HepG2 (cell line): ENCODE measurements at regions not wholly inside any gene's neighbourhood (a gene's known extent, or its start where the extent isn't known, plus 50 kb on each side); places are given as distances from the start of the nearest gene placed in this dataset.
A peak's percentile ranks its signal among the peaks of the same experiment; 100 is the strongest.

Experiments
- ARNT ChIP-seq: fragments of 450-650 bp; IDR thresholded peaks from 2 replicates; pipeline ENCODE4 v1.6.1; 2017
- ATAD3A ChIP-seq: sonication (generic); formaldehyde crosslinking; IDR thresholded peaks from 2 replicates; pipeline ENCODE4 v1.4.0; 2020; ENCODE audit warnings: missing genetic modification reagents
- CENPT ChIP-seq: sonication (generic); formaldehyde crosslinking; IDR thresholded peaks from 2 replicates; pipeline ENCODE4 v1.8.0; 2022; ENCODE audit warnings: low read depth, mild to moderate bottlenecking, moderate library complexity, missing genetic modification reagents
- HINFP ChIP-seq: sonication (generic); formaldehyde crosslinking; IDR thresholded peaks from 2 replicates; pipeline ENCODE4 v1.4.0; 2020; ENCODE audit warnings: low read depth, mild to moderate bottlenecking, missing genetic modification reagents
- KDM5A ChIP-seq: fragments of 200-600 bp; sonication (generic); IDR thresholded peaks from 2 replicates; pipeline ENCODE4 v1.7.0; 2018; ENCODE audit warnings: antibody characterized with exemption, mild to moderate bottlenecking, low read length, borderline replicate concordance
- KLF6 ChIP-seq: IDR thresholded peaks from 2 replicates; pipeline ENCODE4 v1.8.0; 2016; ENCODE audit warnings: missing biosample characterization, missing genetic modification reagents
- KMT2A ChIP-seq: sonication (generic); formaldehyde crosslinking; IDR thresholded peaks from 2 replicates; pipeline ENCODE4 v1.4.0; 2020; ENCODE audit warnings: missing genetic modification reagents
- MYC ChIP-seq: sonication (generic); formaldehyde crosslinking; IDR thresholded peaks from 2 replicates; pipeline ENCODE4 v1.9.0; 2021; ENCODE audit warnings: missing genetic modification reagents, borderline replicate concordance
- PHF5A ChIP-seq: IDR thresholded peaks from one replicate; pipeline ENCODE4 v1.6.1; 2018; ENCODE audit warnings: low read depth, missing genetic modification reagents; ENCODE audit not compliant: unreplicated experiment
- RCOR2 ChIP-seq: IDR thresholded peaks from 2 replicates; pipeline ENCODE4 v1.6.1; 2016; ENCODE audit warnings: missing biosample characterization, missing genetic modification reagents
- TEAD3 ChIP-seq: optimal IDR thresholded peaks from 2 replicates; pipeline ENCODE3; 2016; ENCODE audit warnings: borderline replicate concordance
- U2AF2 ChIP-seq: fragments of 200-400 bp; formaldehyde crosslinking; IDR thresholded peaks from 2 replicates; pipeline ENCODE4 v1.6.1; 2017; ENCODE audit warnings: low read depth, mild to moderate bottlenecking, low read length
- ZKSCAN1 ChIP-seq: fragments of 150-350 bp; IDR thresholded peaks from 2 replicates; pipeline ENCODE4 v1.6.1; 2014; ENCODE audit warnings: low read length
- ZNF101 ChIP-seq: sonication (generic); formaldehyde crosslinking; IDR thresholded peaks from 2 replicates; pipeline ENCODE4 v1.4.0; 2020; ENCODE audit warnings: mild to moderate bottlenecking, low read depth, missing genetic modification reagents, borderline replicate concordance
- ZNF468 ChIP-seq: sonication (generic); formaldehyde crosslinking; IDR thresholded peaks from 2 replicates; pipeline ENCODE4 v1.8.0; 2022; ENCODE audit warnings: mild to moderate bottlenecking, moderate library complexity, missing genetic modification reagents
- ZNF609 ChIP-seq: sonication (generic); formaldehyde crosslinking; IDR thresholded peaks from 2 replicates; pipeline ENCODE4 v1.4.0; 2020; ENCODE audit warnings: mild to moderate bottlenecking, missing genetic modification reagents, borderline replicate concordance
- ZNF737 ChIP-seq: sonication (generic); formaldehyde crosslinking; IDR thresholded peaks from 2 replicates; pipeline ENCODE4 v1.5.0; 2020; ENCODE audit warnings: missing genetic modification reagents, mild to moderate bottlenecking, borderline replicate concordance
- ZNF781 ChIP-seq: sonication (generic); formaldehyde crosslinking; IDR thresholded peaks from 2 replicates; pipeline ENCODE4 v1.5.1; 2020; ENCODE audit warnings: borderline replicate concordance, mild to moderate bottlenecking, missing genetic modification reagents; ENCODE audit errors: not compliant biosample characterization
- ZSCAN9 ChIP-seq: IDR thresholded peaks from 2 replicates; pipeline ENCODE4 v1.6.1; 2016; ENCODE audit warnings: borderline replicate concordance
- TF ChIP-seq, protein P1 (sequence below): sonication (generic); IDR thresholded peaks from 2 replicates; pipeline ENCODE4 v1.6.1; 2016; ENCODE audit warnings: low read depth, borderline replicate concordance

DNA sequence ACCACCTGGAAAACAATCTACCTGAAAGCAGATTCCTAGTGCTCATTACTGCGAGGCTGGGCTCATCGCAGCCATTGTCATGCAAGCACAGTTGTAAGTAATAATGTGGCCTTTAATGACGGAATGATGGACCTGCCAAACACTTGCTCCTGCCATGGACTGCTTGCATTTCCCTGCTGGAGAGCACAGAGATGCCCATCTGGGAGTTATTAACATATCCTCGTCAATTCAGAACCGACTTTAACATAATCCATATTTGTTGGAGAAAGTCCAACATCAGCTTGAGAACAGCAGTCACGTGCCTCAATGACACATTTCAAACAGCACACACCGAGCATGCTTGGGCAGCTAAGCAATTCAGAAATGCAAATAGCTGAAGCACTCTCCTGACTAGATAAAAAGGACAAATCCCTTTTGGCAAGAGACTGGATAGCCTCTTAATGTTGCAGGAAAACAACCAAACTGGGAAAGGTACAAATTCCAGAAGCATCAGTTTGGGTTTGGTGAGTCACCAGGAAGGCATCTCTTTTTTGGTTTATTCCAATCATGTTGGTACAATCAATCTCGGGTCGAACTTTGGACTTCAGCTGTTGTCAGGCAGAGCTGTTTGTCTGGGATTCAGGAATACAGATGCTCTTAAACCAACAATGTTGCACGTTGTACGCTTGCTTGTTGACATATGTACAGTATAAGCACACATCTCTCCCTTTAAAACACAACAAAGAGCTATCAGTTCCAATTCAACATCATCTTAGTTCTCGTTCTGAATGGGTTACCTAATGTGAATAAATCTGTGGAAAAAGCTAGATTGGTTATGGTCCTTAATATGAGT, 395.8 kb downstream of the LNPK start (continued):
- TF ChIP-seq U2AF2 = no peak
- peak; percentile 91 for TF ChIP-seq PHF5A
- no peak for TF ChIP-seq MYC
- TF ChIP-seq CENPT (CRISPR knock-in tag) = no peak
- peak; percentile 55; the same call in 1 of the 2 replicates for TF ChIP-seq HINFP
- TF ChIP-seq RCOR2 (CRISPR knock-in tag) = peak; percentile 99
- peak; percentile 6; the same call in 1 of the 2 replicates for TF ChIP-seq KDM5A
- 0 out of 2 replicates have a peak, but pooled peaks have one; percentile 43 for TF ChIP-seq ZKSCAN1
- no peak for TF ChIP-seq ZNF737 (CRISPR knock-in tag)
- no peak for TF ChIP-seq ATAD3A (CRISPR knock-in tag)
- peak; percentile 63; the same call in 1 of the 2 replicates for TF ChIP-seq KLF6 (CRISPR knock-in tag)
- TF ChIP-seq ZSCAN9 (CRISPR knock-in tag) = peak; percentile 85; the same call in 1 of the 2 replicates
- peak; percentile 44; the same call in 1 of the 2 replicates for TF ChIP-seq KMT2A (CRISPR knock-in tag)
- TF ChIP-seq ZNF101 (CRISPR knock-in tag) = no peak
- TF ChIP-seq, protein P1, sequence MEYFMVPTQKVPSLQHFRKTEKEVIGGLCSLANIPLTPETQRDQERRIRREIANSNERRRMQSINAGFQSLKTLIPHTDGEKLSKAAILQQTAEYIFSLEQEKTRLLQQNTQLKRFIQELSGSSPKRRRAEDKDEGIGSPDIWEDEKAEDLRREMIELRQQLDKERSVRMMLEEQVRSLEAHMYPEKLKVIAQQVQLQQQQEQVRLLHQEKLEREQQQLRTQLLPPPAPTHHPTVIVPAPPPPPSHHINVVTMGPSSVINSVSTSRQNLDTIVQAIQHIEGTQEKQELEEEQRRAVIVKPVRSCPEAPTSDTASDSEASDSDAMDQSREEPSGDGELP = peak; percentile 100
- peak; percentile 77; the same call in 1 of the 2 replicates for TF ChIP-seq ZNF609 (CRISPR knock-in tag)
- TF ChIP-seq ZNF781 (CRISPR knock-in tag) = peak; percentile 65
- no peak for TF ChIP-seq ZNF468
- peak; percentile 99 for TF ChIP-seq TEAD3 (CRISPR knock-in tag)
- TF ChIP-seq ARNT = no peak
